Kidney (tissue), 13 donors: ENCODE measurements at regions not wholly inside any gene's neighbourhood (a gene's known extent, or its start where the extent isn't known, plus 50 kb on each side); places are given as distances from the start of the nearest gene placed in this dataset.

Experiments
- DNase-seq, 5 donors: peaks; one replicate each; pipeline ENCODE4 v3.0.0-alpha.2; 2013 to 2020
- FAIRE-seq: peaks from 2 replicates; lab custom pipeline; 2012; peaks lifted over from hg19 to GRCh38; lab: Jason Lieb, UNC
- H3K27ac ChIP-seq, 2 donors: one replicate each; pipeline ENCODE4 v1.7.0; 2013; ENCODE audit warnings: low read depth in 2 of 2, low read length in 2 of 2, inconsistent platforms in 1 of 2
- H3K27me3 ChIP-seq: one replicate; pipeline ENCODE4 v1.7.1; 2013; ENCODE audit warnings: low read length, inconsistent platforms; ENCODE audit not compliant: control insufficient read depth, insufficient read depth
- H3K36me3 ChIP-seq, 3 donors: one replicate each; pipeline versions ENCODE4 v1.7.0 to v1.7.1; 2013; ENCODE audit warnings: low read length in 3 of 3, control low read depth in 1 of 3, inconsistent platforms in 1 of 3; ENCODE audit not compliant: insufficient read depth in 3 of 3, control insufficient read depth in 2 of 3
- H3K4me1 ChIP-seq, 3 donors: one replicate each; pipeline versions ENCODE4 v1.7.0 to v1.7.1; 2013; ENCODE audit warnings: low read length in 3 of 3, inconsistent platforms in 1 of 3, low read depth in 1 of 3; ENCODE audit not compliant: control insufficient read depth in 2 of 3, insufficient read depth in 2 of 3
- H3K4me3 ChIP-seq, 3 donors: one replicate each; pipeline versions ENCODE4 v1.7.0 to v1.8.1; 2013; ENCODE audit warnings: low read length in 3 of 3, control low read depth in 1 of 3, inconsistent platforms in 1 of 3
- H3K9ac ChIP-seq, 3 donors: one replicate each; pipeline versions ENCODE4 v1.7.0 to v1.7.1; 2013; ENCODE audit warnings: low read length in 3 of 3, control low read depth in 1 of 3, inconsistent platforms in 1 of 3
- H3K9me3 ChIP-seq, 3 donors: one replicate each; pipeline versions ENCODE4 v1.7.0 to v1.7.1; 2013; ENCODE audit warnings: low read length in 3 of 3, control low read depth in 1 of 3, inconsistent platforms in 1 of 3; ENCODE audit not compliant: control insufficient read depth in 2 of 3, insufficient read depth in 1 of 3
- CTCF ChIP-seq: IDR thresholded peaks from 3 replicates; pipeline ENCODE4 v1.5.1; 2012; ENCODE audit warnings: mild to moderate bottlenecking, moderate library complexity, borderline replicate concordance; ENCODE audit not compliant: insufficient read depth; ENCODE audit errors: extremely low read depth
- intact Hi-C: fragments of 100-400 bp; cut with DNase I; formaldehyde crosslinking; loops from one replicate; pipeline ENCODE4 v1.11.1; 2022
- donor health status: control.
- donor health status: control.
- donor health status: control.
- donor health status: control.
- donor health status: control.
- donor health status: DM: yes; HTN: yes; CAD: no.
- donor health status: Normal renal cell carcinoma (clear cell type).

- no peaks in the 10 kb centered on the region for H3K4me1 ChIP-seq
- no peak for TF ChIP-seq CTCF
- H3K27me3 ChIP-seq: no peaks in the 10 kb centered on the region
- H3K36me3 ChIP-seq: no peaks in the 10 kb centered on the region
- H3K4me3 ChIP-seq: no peak overlapping the region
- FAIRE-seq: no peak
- no peak overlapping the region for H3K27ac ChIP-seq
- no peak for DNase-seq
- intact Hi-C loops: no loop called here
- H3K9ac ChIP-seq: no peak overlapping the region
- H3K9me3 ChIP-seq: no peaks in the 10 kb centered on the region
Measured at GRCh38 chr12:19652386-19652785, 213.1 kb downstream of the AEBP2 start.

DNA sequence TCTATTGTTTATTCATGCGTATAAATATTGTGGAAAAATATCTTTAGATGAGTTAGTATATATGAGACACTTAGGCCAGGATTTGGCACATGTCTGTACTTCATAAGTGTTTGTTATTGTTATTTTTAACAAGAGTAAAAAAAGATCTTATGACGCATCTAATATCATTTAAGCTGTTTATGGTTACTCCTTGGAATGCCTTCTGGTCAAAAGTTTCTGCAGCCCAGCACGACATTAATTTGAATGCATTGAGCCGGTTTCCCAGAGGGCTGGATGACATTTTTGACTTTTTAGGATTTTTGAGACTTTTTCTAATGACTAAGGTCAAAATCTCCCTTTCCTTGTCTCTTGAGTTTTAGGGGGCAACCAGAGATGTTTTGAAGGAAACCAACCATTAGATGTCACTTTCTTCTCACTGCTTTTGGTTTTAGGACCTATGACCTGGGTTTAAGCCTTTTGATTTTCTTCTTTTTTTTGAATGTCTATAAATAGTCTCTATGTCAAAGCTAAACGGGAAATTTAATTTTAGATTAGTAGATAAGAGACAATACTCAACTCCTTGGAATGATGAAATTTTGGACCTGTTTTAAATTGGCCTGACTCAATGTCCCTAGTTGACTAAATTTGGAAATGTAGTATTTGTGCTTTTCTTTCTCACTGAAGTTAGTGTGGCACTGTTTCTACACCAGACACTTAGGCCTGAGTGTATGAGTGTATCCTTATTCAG lies 215.5 kb downstream of the AEBP2 start:
- peak overlapping the region in 1 of 2 donors; percentile 82 for H3K27ac ChIP-seq
- no peak overlapping the region for H3K9ac ChIP-seq
- H3K4me3 ChIP-seq: no peak overlapping the region
- DNase-seq (peak in 1 of 5 donors; percentile 34), FAIRE-seq (peak; percentile 64)
- H3K36me3 ChIP-seq: no peaks in the 10 kb centered on the region
- TF ChIP-seq CTCF: no peak
- no peaks in the 10 kb centered on the region for H3K27me3 ChIP-seq
- no peaks in the 10 kb centered on the region for H3K9me3 ChIP-seq
- no peaks in the 10 kb centered on the region for H3K4me1 ChIP-seq
- intact Hi-C loops: no loop called here

GRCh38 chr12:19657118-19657731 lies 217.9 kb downstream of the AEBP2 start:
- DNase-seq (no peak), FAIRE-seq (no peak)
- Histone ChIP-seq H3K36me3 (no peaks in the 10 kb centered on the region), H3K27me3 (no peaks in the 10 kb centered on the region), H3K4me1 (no peaks in the 10 kb centered on the region), H3K9ac (no peak overlapping the region), H3K27ac (no peak overlapping the region), H3K4me3 (no peak overlapping the region), H3K9me3 (no peaks in the 10 kb centered on the region)
- no peak for TF ChIP-seq CTCF
- intact Hi-C loops: no loop called here
